Activated CD4-positive, alpha-beta T cell treated with anti-CD3 and anti-CD28 coated beads, Interleukin-2, amount 10 ng/mL, durations not matched to agents 7 days and 5 days (primary cell): ENCODE measurements at regions not wholly inside any gene's neighbourhood (a gene's known extent, or its start where the extent isn't known, plus 50 kb on each side); places are given as distances from the start of the nearest gene placed in this dataset.
"Not testable (repeated sequence)": the region's sequence is repeated elsewhere in the genome, so short reads cannot be mapped to it uniquely, and the experiment has no call there.

Experiments
- CTCF ChIA-PET: fragments of 350-600 bp; sonication (Branson Sonifier 250); formaldehyde crosslinking; loops from one replicate; lab custom pipeline; 2021; ENCODE audit warnings: antibody characterized with exemption; lab: Charles Lee
- POLR2A ChIA-PET: fragments of 350-600 bp; sonication (Branson Sonifier 250); formaldehyde crosslinking; loops from one replicate; lab custom pipeline; 2021; ENCODE audit warnings: antibody characterized with exemption; lab: Charles Lee
- DNase-seq: peaks from one replicate; pipeline ENCODE4 v3.0.0-alpha.2; 2020
- H3K27ac Mint-ChIP-seq: one replicate; pipeline ENCODE4 v1.8.0; 2021; ENCODE audit warnings: mild to moderate bottlenecking, moderate library complexity, mixed read lengths
- H3K27me3 Mint-ChIP-seq: one replicate; pipeline ENCODE4 v1.8.0; 2021; ENCODE audit warnings: mixed read lengths
- H3K36me3 Mint-ChIP-seq: one replicate; pipeline ENCODE4 v1.8.0; 2021; ENCODE audit warnings: low read depth, mixed read lengths
- H3K4me1 Mint-ChIP-seq: one replicate; pipeline ENCODE4 v1.8.0; 2021; ENCODE audit warnings: mixed read lengths
- H3K4me3 Mint-ChIP-seq: one replicate; pipeline ENCODE4 v1.8.0; 2021; ENCODE audit warnings: mild to moderate bottlenecking, moderate library complexity, mixed read lengths
- H3K9me3 Mint-ChIP-seq: one replicate; pipeline ENCODE4 v1.8.0; 2021; ENCODE audit warnings: mixed read lengths

- POLR2A ChIA-PET = no interaction called here
- no peaks in the 10 kb centered on the region for H3K4me1 Mint-ChIP-seq
- no peaks in the 10 kb centered on the region for H3K36me3 Mint-ChIP-seq
- H3K27me3 Mint-ChIP-seq = peaks cover 5% of the 10 kb centered on the region
- H3K4me3 Mint-ChIP-seq = no peak overlapping the region
- H3K9me3 Mint-ChIP-seq = no peaks in the 10 kb centered on the region
- no peak overlapping the region for H3K27ac Mint-ChIP-seq
- no peak for DNase-seq
- CTCF ChIA-PET = interaction anchor here (0.9 to 3.0 kb wide), 4 partner anchors 11 to 278 kb away, joined by 3 to 14 read pairs (median 4); no protein-coding TSS in a partner anchor
Observed at GRCh38 chr22:17318817-17319216, 50.4 kb upstream of the CECR2 start.

- ChIA-PET POLR2A (no interaction called here), CTCF (no interaction called here)
- H3K27ac Mint-ChIP-seq = no peak overlapping the region
- H3K27me3 Mint-ChIP-seq = peaks cover 11% of the 10 kb centered on the region
- no peaks in the 10 kb centered on the region for H3K36me3 Mint-ChIP-seq
- H3K9me3 Mint-ChIP-seq = no peaks in the 10 kb centered on the region
- H3K4me3 Mint-ChIP-seq = no peak overlapping the region
- DNase-seq = no peak
- H3K4me1 Mint-ChIP-seq = no peaks in the 10 kb centered on the region
Observed at GRCh38 chr22:17315310-17315709, 54.0 kb upstream of the CECR2 start.

- H3K27me3 Mint-ChIP-seq = peaks cover 11% of the 10 kb centered on the region
- no peaks in the 10 kb centered on the region for H3K4me1 Mint-ChIP-seq
- no peak overlapping the region for H3K4me3 Mint-ChIP-seq
- no peaks in the 10 kb centered on the region for H3K36me3 Mint-ChIP-seq
- DNase-seq = no peak
- no peaks in the 10 kb centered on the region for H3K9me3 Mint-ChIP-seq
- CTCF ChIA-PET = interaction anchor here (0.6 kb wide), 1 partner anchor 213 kb away, joined by 3 read pairs; no protein-coding TSS in a partner anchor
- no peak overlapping the region for H3K27ac Mint-ChIP-seq
- POLR2A ChIA-PET = no interaction called here
Observed at GRCh38 chr22:17314487-17314886, 54.8 kb upstream of the CECR2 start.

- H3K9me3 Mint-ChIP-seq = no peaks in the 10 kb centered on the region
Observed at GRCh38 chr22:17313626-17314025, 55.6 kb upstream of the CECR2 start.

GRCh38 chr22:17307566-17307965 lies 61.7 kb upstream of the CECR2 start:
- H3K27ac Mint-ChIP-seq = no peak overlapping the region
- H3K4me1 Mint-ChIP-seq = peaks cover 23% of the 10 kb centered on the region
- no peak for DNase-seq
- H3K9me3 Mint-ChIP-seq = no peaks in the 10 kb centered on the region
- peaks cover 2% of the 10 kb centered on the region for H3K27me3 Mint-ChIP-seq
- ChIA-PET POLR2A (no interaction called here), CTCF (interaction anchor here (1.3 to 2.3 kb wide), 2 partner anchors 10 to 13 kb away, joined by 4 to 14 read pairs; no protein-coding TSS in a partner anchor)
- H3K36me3 Mint-ChIP-seq = no peaks in the 10 kb centered on the region
- no peak overlapping the region for H3K4me3 Mint-ChIP-seq

More at GRCh38 chr22:17313626-17314025, 55.6 kb upstream of the CECR2 start:
- H3K36me3 Mint-ChIP-seq = no peaks in the 10 kb centered on the region
- no peaks in the 10 kb centered on the region for H3K4me1 Mint-ChIP-seq
- DNase-seq = no peak
- H3K4me3 Mint-ChIP-seq = no peak overlapping the region
- ChIA-PET POLR2A (no interaction called here), CTCF (interaction anchor here (0.5 to 1.0 kb wide), 5 partner anchors 66 to 397 kb away, joined by 3 to 4 read pairs (median 3); no protein-coding TSS in a partner anchor)
- H3K27ac Mint-ChIP-seq = no peak overlapping the region
- H3K27me3 Mint-ChIP-seq = peaks cover 11% of the 10 kb centered on the region

GRCh38 chr22:17305076-17305475 lies 64.2 kb upstream of the CECR2 start:
- H3K9me3 Mint-ChIP-seq = no peaks in the 10 kb centered on the region
- no peaks in the 10 kb centered on the region for H3K36me3 Mint-ChIP-seq
- ChIA-PET CTCF (interaction anchor here (1.0 to 2.4 kb wide), 3 partner anchors 14 to 134 kb away, joined by 3 to 5 read pairs (median 5); no protein-coding TSS in a partner anchor), POLR2A (no interaction called here)
- no peaks in the 10 kb centered on the region for H3K27me3 Mint-ChIP-seq
- peaks cover 23% of the 10 kb centered on the region for H3K4me1 Mint-ChIP-seq
- H3K27ac Mint-ChIP-seq = no peak overlapping the region
- no peak overlapping the region for H3K4me3 Mint-ChIP-seq
- DNase-seq = no peak

- peak; percentile 62 for DNase-seq
- Mint-ChIP-seq H3K4me1 (peaks cover 29% of the 10 kb centered on the region), H3K4me3 (peak overlapping the region; percentile 18), H3K27ac (peak overlapping the region; percentile 88), H3K27me3 (no peaks in the 10 kb centered on the region), H3K9me3 (peaks cover 7% of the 10 kb centered on the region), H3K36me3 (no peaks in the 10 kb centered on the region)
- ChIA-PET CTCF (interaction anchor here (1.8 to 2.4 kb wide), 2 partner anchors 15 to 133 kb away, joined by 5 read pairs; no protein-coding TSS in a partner anchor), POLR2A (no interaction called here)
Observed at GRCh38 chr22:17303840-17304779, 65.2 kb upstream of the CECR2 start.

- Mint-ChIP-seq H3K36me3 (no peaks in the 10 kb centered on the region), H3K27ac (peak overlapping the region; percentile 88), H3K27me3 (peaks cover 2% of the 10 kb centered on the region), H3K4me3 (no peak overlapping the region), H3K9me3 (peaks cover 7% of the 10 kb centered on the region), H3K4me1 (peaks cover 29% of the 10 kb centered on the region)
- POLR2A ChIA-PET = no interaction called here
- CTCF ChIA-PET = interaction anchor here (0.9 to 2.4 kb wide), 4 partner anchors 16 to 132 kb away, joined by 3 to 5 read pairs (median 4); no protein-coding TSS in a partner anchor
- no peak for DNase-seq
Observed at GRCh38 chr22:17303441-17303839, 65.8 kb upstream of the CECR2 start.

- ChIA-PET POLR2A (interaction anchor here (0.5 kb wide), 1 partner anchor 128 kb away, joined by 5 read pairs; no protein-coding TSS in a partner anchor), CTCF (interaction anchor here (0.9 to 1.0 kb wide), 3 partner anchors 15 to 33 kb away, joined by 3 to 5 read pairs (median 3); no protein-coding TSS in a partner anchor)
- H3K36me3 Mint-ChIP-seq = no peaks in the 10 kb centered on the region
- H3K27ac Mint-ChIP-seq = peak overlapping the region; percentile 50
- peaks cover 8% of the 10 kb centered on the region for H3K27me3 Mint-ChIP-seq
- H3K4me1 Mint-ChIP-seq = peaks cover 36% of the 10 kb centered on the region
- no peak overlapping the region for H3K4me3 Mint-ChIP-seq
- H3K9me3 Mint-ChIP-seq = peaks cover 7% of the 10 kb centered on the region
- DNase-seq = no peak
Observed at GRCh38 chr22:17302616-17303015, 66.6 kb upstream of the CECR2 start.

- no peak overlapping the region for H3K27ac Mint-ChIP-seq
- POLR2A ChIA-PET = no interaction called here
- peaks cover 7% of the 10 kb centered on the region for H3K9me3 Mint-ChIP-seq
- H3K36me3 Mint-ChIP-seq = no peaks in the 10 kb centered on the region
- H3K4me3 Mint-ChIP-seq = no peak overlapping the region
- peaks cover 14% of the 10 kb centered on the region for H3K27me3 Mint-ChIP-seq
- CTCF ChIA-PET = no interaction called here
- H3K4me1 Mint-ChIP-seq = peaks cover 36% of the 10 kb centered on the region
- DNase-seq = no peak
Observed at GRCh38 chr22:17300926-17301325, 68.3 kb upstream of the CECR2 start.

- DNase-seq, POLR2A ChIA-PET: not testable (repeated sequence)
- CTCF ChIA-PET = interaction anchor here (1.6 to 2.1 kb wide), 2 partner anchors 10 to 18 kb away, joined by 4 to 7 read pairs; no protein-coding TSS in a partner anchor
Observed at GRCh38 chr22:17298805-17299502, 70.3 kb upstream of the CECR2 start.

GRCh38 chr22:17285656-17286055 lies 66.4 kb upstream of the ADA2 start:
- peaks cover 15% of the 10 kb centered on the region for H3K27me3 Mint-ChIP-seq
- ChIA-PET POLR2A (no interaction called here), CTCF (interaction anchor here (0.6 kb wide), 1 partner anchor 90 kb away, joined by 4 read pairs; no protein-coding TSS in a partner anchor)
- peaks cover 16% of the 10 kb centered on the region for H3K4me1 Mint-ChIP-seq
- no peak for DNase-seq
- no peak overlapping the region for H3K4me3 Mint-ChIP-seq
- no peaks in the 10 kb centered on the region for H3K9me3 Mint-ChIP-seq
- H3K27ac Mint-ChIP-seq = no peak overlapping the region
- H3K36me3 Mint-ChIP-seq = no peaks in the 10 kb centered on the region

More at GRCh38 chr22:17298805-17299502, 70.3 kb upstream of the CECR2 start:
- not testable (repeated sequence) for H3K4me3 Mint-ChIP-seq, H3K9me3 Mint-ChIP-seq, H3K27ac Mint-ChIP-seq, H3K36me3 Mint-ChIP-seq
- Mint-ChIP-seq H3K27me3 (peaks cover 33% of the 10 kb centered on the region), H3K4me1 (peaks cover 26% of the 10 kb centered on the region)
